Heart left ventricle (tissue), 16 donors: ENCODE measurements at regions not wholly inside any gene's neighbourhood (a gene's known extent, or its start where the extent isn't known, plus 50 kb on each side); places are given as distances from the start of the nearest gene placed in this dataset.

Experiments
- ATAC-seq, 4 donors: fragments of 200-7000 bp; cut with Tn5 transposase; one replicate each; pipeline ENCODE4 v1.9.1; 2020 to 2022; ENCODE audit warnings: moderate library complexity in 4 of 4, mild to moderate bottlenecking in 3 of 4, moderate number of reproducible peaks in 1 of 4
- DNase-seq, 5 donors: peaks; one replicate each; pipeline ENCODE4 v3.0.0-alpha.2; 2020
- H3K27ac ChIP-seq, 12 donors: fragments of 200-600 bp; sonication (generic) in 4 of 12; one replicate each; pipeline versions ENCODE4 v1.5.0 to v1.8.0; 2016 to 2022; ENCODE audit warnings: mild to moderate bottlenecking in 2 of 12
- H3K27me3 ChIP-seq, 9 donors: fragments of 200-600 bp; sonication (generic) in 2 of 9; one replicate each; pipeline versions ENCODE4 v1.5.1 to v1.8.0; 2016 to 2022; ENCODE audit warnings: mild to moderate bottlenecking in 3 of 9
- H3K36me3 ChIP-seq, 9 donors: fragments of 200-600 bp; sonication (generic) in 2 of 9; one replicate each; pipeline versions ENCODE4 v1.5.0 to v1.8.0; 2018 to 2022; ENCODE audit warnings: mild to moderate bottlenecking in 2 of 9
- H3K4me1 ChIP-seq, 12 donors: fragments of 200-600 bp; sonication (generic) in 4 of 12; one replicate each; pipeline versions ENCODE4 v1.5.0 to v1.8.0; 2016 to 2022; ENCODE audit warnings: mild to moderate bottlenecking in 3 of 12
- H3K4me3 ChIP-seq, 12 donors: fragments of 200-600 bp; sonication (generic) in 4 of 12; one replicate each; pipeline versions ENCODE4 v1.5.0 to v1.8.0; 2017 to 2022; ENCODE audit warnings: mild to moderate bottlenecking in 9 of 12, moderate library complexity in 4 of 12
- H3K9me3 ChIP-seq, 12 donors: fragments of 200-600 bp; sonication (generic) in 4 of 12; one replicate each; pipeline versions ENCODE4 v1.5.0 to v1.8.0; 2016 to 2022; ENCODE audit warnings: mild to moderate bottlenecking in 1 of 12
- POLR2A ChIP-seq, 2 donors: fragments of 450-650 bp; IDR thresholded peaks; one replicate each; pipeline ENCODE4 v1.6.1; 2017; ENCODE audit warnings: antibody characterized with exemption in 2 of 2, mild to moderate bottlenecking in 2 of 2, moderate library complexity in 2 of 2
- WGBS, 4 donors: extraction: QIAGEN DNeasy Blood & Tissue Kit in 2 of 4; methylation state at CpG; one replicate each; pipeline versions ENCODE4 v1.1.5 to v1.1.7; 2013 to 2018; 5-methylcytosine and 5-hydroxymethylcytosine counted together
- intact Hi-C, 10 donors: fragments of 100-400 bp; cut with DNase I; formaldehyde crosslinking; loops; one replicate each; pipeline versions ENCODE4 v1.11.1 to v1.14.2; 2022
- TF ChIP-seq, protein P1 (sequence below), 12 donors: fragments of 200-600 bp; sonication (generic) in 4 of 12; IDR thresholded peaks; one replicate each; pipeline versions ENCODE4 v1.5.0 to v1.8.0; 2018 to 2022; ENCODE audit warnings: antibody characterized with exemption in 12 of 12, mild to moderate bottlenecking in 5 of 12
- donor health status: ischemic (EF 13 %, LVEDD 7.1; RV severe dilation, severe dysfunction).
- donor health status: healthy with polysubstance abuse.
- donor health status: DM: no; HTN: yes; CAD: no.
- donor health status: DM: no; HTN: no; CAD: no.
- donor health status: ischemic (EF 25% LVEDD 6.9; RV normal size, moderate dysfunction).
- donor health status: ischemic (EF 25% LVEDD 5.7; RV mildly dilated, moderate dysfunction).
- donor health status: healthy.
- donor health status: DM: yes; HTN: yes; CAD: no.
- donor health status: ischemic (EF 35%, LVEDD 5.7; RV mildly dilated, moderate dysfunction).
- donor health status: nonischemic (EF 11% LVEDD 7.7; RV severe dilation, severe dysfunction).
- donor health status: DM: yes; HTN: yes; CAD: no.
- donor health status: PGD.
- donor health status: ischemic (EF 29% LVEDD 5.4; RV normal size, mild dysfunction).
- donor health status: nonischemic (EF 23%, LVEDD 6.1; RV moderate dilation, normal function).

DNA sequence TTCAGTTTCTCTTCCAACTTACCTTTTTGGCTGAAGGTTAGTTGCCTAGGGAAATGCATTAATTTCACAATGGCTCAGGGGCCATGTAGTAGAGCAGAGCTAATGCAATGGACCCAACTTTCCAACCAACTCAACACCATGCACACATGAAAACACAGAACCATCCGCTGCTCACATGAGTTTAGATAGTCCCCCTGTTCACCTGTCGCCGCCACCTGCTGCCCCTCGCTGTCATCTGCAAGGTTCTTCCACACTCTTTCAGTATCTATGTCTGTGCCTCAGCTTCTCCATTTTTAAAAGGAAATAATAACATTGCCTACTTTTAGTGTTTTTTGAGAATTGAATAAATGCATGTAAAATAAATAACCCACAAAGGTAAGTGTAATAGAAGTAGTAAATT is 585.6 kb downstream of the ETNK1 start:
- ATAC-seq (no peak), DNase-seq (no peak)
- Histone ChIP-seq H3K27ac (no peak overlapping the region), H3K4me1 (no peaks in the 10 kb centered on the region), H3K4me3 (no peak overlapping the region), H3K36me3 (no peaks in the 10 kb centered on the region), H3K9me3 (peaks cover 0 to 22% (median 5%) of the 10 kb centered on the region in 12 donors), H3K27me3 (no peaks in the 10 kb centered on the region)
- WGBS, 4 donors = 93 to 98% (median 94%) methylated on average over 4 of the region's 4 CpGs
- TF ChIP-seq, protein P1, sequence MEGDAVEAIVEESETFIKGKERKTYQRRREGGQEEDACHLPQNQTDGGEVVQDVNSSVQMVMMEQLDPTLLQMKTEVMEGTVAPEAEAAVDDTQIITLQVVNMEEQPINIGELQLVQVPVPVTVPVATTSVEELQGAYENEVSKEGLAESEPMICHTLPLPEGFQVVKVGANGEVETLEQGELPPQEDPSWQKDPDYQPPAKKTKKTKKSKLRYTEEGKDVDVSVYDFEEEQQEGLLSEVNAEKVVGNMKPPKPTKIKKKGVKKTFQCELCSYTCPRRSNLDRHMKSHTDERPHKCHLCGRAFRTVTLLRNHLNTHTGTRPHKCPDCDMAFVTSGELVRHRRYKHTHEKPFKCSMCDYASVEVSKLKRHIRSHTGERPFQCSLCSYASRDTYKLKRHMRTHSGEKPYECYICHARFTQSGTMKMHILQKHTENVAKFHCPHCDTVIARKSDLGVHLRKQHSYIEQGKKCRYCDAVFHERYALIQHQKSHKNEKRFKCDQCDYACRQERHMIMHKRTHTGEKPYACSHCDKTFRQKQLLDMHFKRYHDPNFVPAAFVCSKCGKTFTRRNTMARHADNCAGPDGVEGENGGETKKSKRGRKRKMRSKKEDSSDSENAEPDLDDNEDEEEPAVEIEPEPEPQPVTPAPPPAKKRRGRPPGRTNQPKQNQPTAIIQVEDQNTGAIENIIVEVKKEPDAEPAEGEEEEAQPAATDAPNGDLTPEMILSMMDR (IDR thresholded peaks at IDR 0.05) = no peak
- no peak for TF ChIP-seq POLR2A (IDR thresholded peaks at IDR 0.05)
- intact Hi-C loops = no loop called here

DNA sequence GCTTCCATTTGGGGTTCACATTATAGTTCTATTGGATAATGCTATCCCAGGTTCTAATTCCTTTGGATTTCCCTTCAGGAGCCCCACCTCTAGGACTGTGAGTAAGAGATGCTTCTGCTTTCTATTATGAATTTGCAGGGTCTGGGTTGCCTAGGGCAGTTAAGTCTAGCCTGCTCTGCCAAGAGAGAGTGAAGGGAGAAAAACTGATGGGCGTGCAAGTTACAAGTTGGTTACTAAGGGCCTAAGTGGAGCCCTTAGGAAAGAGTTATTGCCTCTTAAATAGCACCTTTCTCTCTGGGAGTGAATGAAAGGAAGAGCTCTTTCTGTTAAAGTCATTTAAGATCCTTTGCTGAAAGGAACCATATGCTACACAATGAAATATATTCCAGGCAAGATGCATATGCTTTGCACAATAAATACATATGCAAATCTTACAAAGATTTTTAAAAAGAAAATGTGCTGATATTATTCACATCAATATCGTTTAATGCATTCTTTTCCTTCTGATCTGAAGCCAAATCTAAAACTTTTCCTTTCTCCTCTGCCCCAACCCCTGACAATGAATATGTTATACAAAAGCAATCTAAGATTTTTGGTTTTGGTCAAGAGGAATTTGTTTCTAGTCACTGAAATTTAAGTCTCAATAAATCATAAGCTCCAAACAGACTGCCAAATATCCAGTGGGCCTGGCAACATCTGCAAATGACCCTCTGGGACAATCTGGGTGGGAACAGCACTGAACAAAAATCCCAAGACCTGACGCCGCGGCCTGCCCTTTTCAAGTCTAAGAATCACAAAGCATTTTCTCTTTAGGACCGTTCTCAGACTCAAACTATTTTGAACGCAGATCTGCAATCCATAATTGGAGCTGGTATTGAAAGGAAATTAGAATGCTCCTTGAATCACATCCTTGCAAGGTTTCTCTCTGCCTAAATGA is 586.7 kb downstream of the ETNK1 start:
- TF ChIP-seq POLR2A (IDR thresholded peaks at IDR 0.05) = no peak
- TF ChIP-seq, protein P1 (IDR thresholded peaks at IDR 0.05) = no peak
- Histone ChIP-seq H3K4me3 (no peak overlapping the region), H3K36me3 (no peaks in the 10 kb centered on the region), H3K9me3 (peaks cover 0 to 31% (median 12%) of the 10 kb centered on the region in 12 donors), H3K4me1 (no peaks in the 10 kb centered on the region), H3K27me3 (no peaks in the 10 kb centered on the region), H3K27ac (no peak overlapping the region)
- 67 to 77% (median 76%) methylated on average over 7 of the region's 7 CpGs for WGBS, 4 donors
- no peak for ATAC-seq
- DNase-seq = no peak
- intact Hi-C loops = no loop called here

DNA sequence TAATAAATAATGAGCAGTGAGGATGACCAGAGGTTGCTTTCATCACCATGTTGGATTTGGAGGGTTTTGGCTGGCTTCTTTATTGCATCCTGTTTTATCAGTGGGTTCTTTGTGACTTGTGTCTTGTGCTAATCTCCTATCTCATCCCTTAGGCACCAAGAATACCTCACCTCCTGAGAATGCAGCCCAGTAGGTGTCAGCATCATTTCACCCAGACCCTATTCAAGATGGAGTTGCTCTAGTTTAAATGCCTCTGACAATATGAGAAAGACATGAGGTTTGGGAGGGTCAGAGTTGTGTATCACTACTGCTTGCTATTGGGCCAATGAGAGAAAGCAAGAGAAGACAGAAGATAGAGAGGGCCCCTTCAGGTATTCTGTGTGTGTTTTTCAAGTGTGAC is 592.2 kb downstream of the ETNK1 start:
- no peaks in the 10 kb centered on the region for H3K27me3 ChIP-seq
- DNase-seq (no peak), ATAC-seq (no peak)
- intact Hi-C loops = no loop called here
- H3K9me3 ChIP-seq = peaks cover 0 to 31% (median 12%) of the 10 kb centered on the region in 12 donors
- no peaks in the 10 kb centered on the region for H3K4me1 ChIP-seq
- H3K27ac ChIP-seq = no peak overlapping the region
- TF ChIP-seq POLR2A (IDR thresholded peaks at IDR 0.05) = no peak
- TF ChIP-seq, protein P1 (IDR thresholded peaks at IDR 0.05) = no peak
- H3K4me3 ChIP-seq = no peak overlapping the region
- no peaks in the 10 kb centered on the region for H3K36me3 ChIP-seq

DNA sequence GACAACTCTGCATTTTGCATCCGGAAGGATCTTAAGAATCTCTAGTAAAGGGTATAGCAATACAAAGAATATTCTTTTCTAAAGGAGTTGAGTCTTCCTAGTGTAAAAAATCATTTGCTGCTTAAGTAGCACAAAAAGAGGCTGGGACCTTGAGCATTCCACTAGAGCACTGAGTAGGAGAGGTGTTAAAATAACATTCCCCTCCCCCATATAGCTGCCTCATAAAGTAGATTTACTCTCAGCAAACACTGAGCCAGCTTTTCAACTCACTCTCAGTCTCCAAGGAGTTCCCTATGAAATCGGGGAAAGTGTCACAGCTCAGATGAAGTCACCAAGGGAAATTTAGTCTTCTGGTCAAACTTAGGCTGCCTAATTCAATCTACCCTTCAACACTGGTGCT is 592.7 kb downstream of the ETNK1 start:
- no peaks in the 10 kb centered on the region for H3K27me3 ChIP-seq
- TF ChIP-seq POLR2A (IDR thresholded peaks at IDR 0.05) = no peak
- TF ChIP-seq, protein P1 (IDR thresholded peaks at IDR 0.05) = no peak
- H3K4me1 ChIP-seq = no peaks in the 10 kb centered on the region
- intact Hi-C loops = no loop called here
- no peak overlapping the region for H3K27ac ChIP-seq
- no peak for DNase-seq
- peaks cover 0 to 31% (median 12%) of the 10 kb centered on the region in 12 donors for H3K9me3 ChIP-seq
- no peak overlapping the region for H3K4me3 ChIP-seq
- no peaks in the 10 kb centered on the region for H3K36me3 ChIP-seq
- ATAC-seq = no peak
- WGBS, 4 donors = 71 to 78% (median 76%) methylated on average over 2 of the region's 2 CpGs
